AG04450 (cell line): ENCODE measurements at regions not wholly inside any gene's neighbourhood (a gene's known extent, or its start where the extent isn't known, plus 50 kb on each side); places are given as distances from the start of the nearest gene placed in this dataset.
"Not testable (repeated sequence)": the region's sequence is repeated elsewhere in the genome, so short reads cannot be mapped to it uniquely, and the experiment has no call there.

Experiments used
- CTCF ChIA-PET: fragments of 300-600, 350-600 bp; formaldehyde crosslinking; extraction: SDS; loops from one replicate; lab custom pipeline; 2022; ENCODE audit warnings: antibody characterized with exemption, inconsistent platforms; lab: Charles Lee
- POLR2A ChIA-PET: fragments of 350-600 bp; formaldehyde crosslinking; extraction: SDS; loops from one replicate; lab custom pipeline; 2021; ENCODE audit warnings: antibody characterized with exemption, inconsistent platforms; lab: Yijun Ruan, JAX
- DNase-seq: peaks from one replicate; pipeline ENCODE4 v3.0.0-alpha.2; 2011; ENCODE audit warnings: low read depth, low spot score
- H3K27ac ChIP-seq: one replicate; pipeline ENCODE4 v1.5.1; 2012; ENCODE audit warnings: low read depth, low read length, control low read depth
- H3K27me3 ChIP-seq: one replicate; pipeline ENCODE4 v1.6.0; 2012; ENCODE audit warnings: low read length; ENCODE audit not compliant: control insufficient read depth, insufficient read depth
- H3K4me3 ChIP-seq: 2 replicates; pipeline ENCODE4 v1.5.1; 2011; ENCODE audit warnings: mild to moderate bottlenecking, low read depth, low read length, control low read depth
- H3K9me3 ChIP-seq: 2 replicates; pipeline ENCODE4 v1.5.1; 2012; ENCODE audit warnings: low read length; ENCODE audit not compliant: control insufficient read depth, insufficient read depth
- TF ChIP-seq, protein P1 (sequence below): IDR thresholded peaks from 2 replicates; pipeline ENCODE4 v1.5.1; 2011; ENCODE audit warnings: low read depth, low read length, control low read depth, inconsistent platforms

DNA sequence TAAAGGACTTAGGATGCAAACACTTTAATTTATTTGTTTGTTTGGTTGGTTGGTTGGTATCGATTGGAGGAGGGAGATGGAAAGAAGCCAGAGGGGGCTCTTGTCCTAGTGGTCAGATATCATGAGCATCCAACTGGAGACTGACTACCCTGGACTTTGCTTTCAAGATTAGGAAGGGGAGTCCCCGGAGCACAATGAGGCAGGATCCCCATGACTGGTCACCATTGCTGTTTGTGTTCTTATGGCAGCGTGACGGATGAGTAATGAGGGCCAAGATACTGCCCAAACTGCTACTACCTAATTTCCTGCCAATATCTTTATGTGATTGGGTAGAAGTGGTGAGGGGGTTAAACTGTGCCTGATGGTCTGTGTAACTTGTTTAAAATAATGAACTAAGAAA lies 354.6 kb upstream of the ROPN1 start:
- TF ChIP-seq, protein P1, sequence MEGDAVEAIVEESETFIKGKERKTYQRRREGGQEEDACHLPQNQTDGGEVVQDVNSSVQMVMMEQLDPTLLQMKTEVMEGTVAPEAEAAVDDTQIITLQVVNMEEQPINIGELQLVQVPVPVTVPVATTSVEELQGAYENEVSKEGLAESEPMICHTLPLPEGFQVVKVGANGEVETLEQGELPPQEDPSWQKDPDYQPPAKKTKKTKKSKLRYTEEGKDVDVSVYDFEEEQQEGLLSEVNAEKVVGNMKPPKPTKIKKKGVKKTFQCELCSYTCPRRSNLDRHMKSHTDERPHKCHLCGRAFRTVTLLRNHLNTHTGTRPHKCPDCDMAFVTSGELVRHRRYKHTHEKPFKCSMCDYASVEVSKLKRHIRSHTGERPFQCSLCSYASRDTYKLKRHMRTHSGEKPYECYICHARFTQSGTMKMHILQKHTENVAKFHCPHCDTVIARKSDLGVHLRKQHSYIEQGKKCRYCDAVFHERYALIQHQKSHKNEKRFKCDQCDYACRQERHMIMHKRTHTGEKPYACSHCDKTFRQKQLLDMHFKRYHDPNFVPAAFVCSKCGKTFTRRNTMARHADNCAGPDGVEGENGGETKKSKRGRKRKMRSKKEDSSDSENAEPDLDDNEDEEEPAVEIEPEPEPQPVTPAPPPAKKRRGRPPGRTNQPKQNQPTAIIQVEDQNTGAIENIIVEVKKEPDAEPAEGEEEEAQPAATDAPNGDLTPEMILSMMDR: no peak
- Histone ChIP-seq H3K4me3 (no peak overlapping the region), H3K27me3 (peaks cover 6% of the 10 kb centered on the region), H3K27ac (no peak overlapping the region), H3K9me3 (no peaks in the 10 kb centered on the region)
- no peak for DNase-seq
- CTCF ChIA-PET: interaction anchor here (8.4 kb wide), 1 partner anchor 120 kb away, joined by 237 read pairs; no protein-coding TSS in a partner anchor
- POLR2A ChIA-PET: no interaction called here

DNA sequence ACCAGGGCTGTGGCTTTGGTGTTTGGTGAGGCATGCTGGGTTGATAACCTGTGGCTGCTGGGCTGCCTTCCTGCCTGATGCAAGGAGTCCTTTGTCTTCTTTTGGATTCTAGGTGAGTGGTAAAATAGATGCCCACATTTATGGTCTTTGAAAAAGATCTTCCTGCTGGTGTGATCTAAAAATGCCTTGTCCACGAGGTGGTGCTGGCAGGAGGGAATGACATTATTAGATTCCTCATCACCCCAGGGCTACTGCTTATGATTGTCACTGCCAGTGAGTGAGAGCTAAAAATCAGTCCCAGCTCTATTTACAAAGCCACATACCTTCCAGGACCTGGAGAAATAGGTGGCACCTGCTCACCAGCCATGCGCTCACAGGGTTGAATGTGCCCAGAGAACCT lies 355.5 kb upstream of the ROPN1 start:
- Histone ChIP-seq H3K9me3 (no peaks in the 10 kb centered on the region), H3K4me3 (no peak overlapping the region), H3K27me3 (peaks cover 6% of the 10 kb centered on the region), H3K27ac (no peak overlapping the region)
- TF ChIP-seq, protein P1: 0 out of 2 replicates have a peak, but pooled peaks have one; percentile 2
- ChIA-PET POLR2A (no interaction called here), CTCF (interaction anchor here (1.3 to 8.4 kb wide), 2 partner anchors 13 to 119 kb away, joined by 3 to 237 read pairs; no protein-coding TSS in a partner anchor)
- no peak for DNase-seq

DNA sequence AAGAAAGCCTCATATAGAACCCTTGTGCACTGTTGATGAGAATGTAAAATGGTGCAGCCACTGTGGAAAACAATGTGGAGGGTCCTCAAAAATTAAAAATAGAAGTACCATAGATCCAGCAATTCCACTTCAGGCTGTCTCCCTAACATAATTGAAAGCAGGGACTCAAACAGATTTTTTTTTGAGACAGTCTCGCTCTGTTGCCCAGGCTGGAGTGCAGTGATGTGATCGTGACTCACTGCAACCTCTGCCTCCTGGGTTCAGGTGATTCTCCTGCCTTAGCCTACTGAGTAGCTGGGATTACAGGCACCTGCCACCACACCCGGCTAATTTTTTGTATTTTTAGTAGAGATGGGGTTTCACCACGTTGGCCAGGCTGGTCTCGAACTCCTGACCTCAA lies 356.6 kb upstream of the ROPN1 start:
- DNase-seq, H3K4me3 ChIP-seq, H3K27me3 ChIP-seq, H3K9me3 ChIP-seq, H3K27ac ChIP-seq, POLR2A ChIA-PET: not testable (repeated sequence)
- CTCF ChIA-PET: interaction anchor here (1.3 to 8.4 kb wide), 2 partner anchors 14 to 118 kb away, joined by 3 to 237 read pairs; no protein-coding TSS in a partner anchor

DNA sequence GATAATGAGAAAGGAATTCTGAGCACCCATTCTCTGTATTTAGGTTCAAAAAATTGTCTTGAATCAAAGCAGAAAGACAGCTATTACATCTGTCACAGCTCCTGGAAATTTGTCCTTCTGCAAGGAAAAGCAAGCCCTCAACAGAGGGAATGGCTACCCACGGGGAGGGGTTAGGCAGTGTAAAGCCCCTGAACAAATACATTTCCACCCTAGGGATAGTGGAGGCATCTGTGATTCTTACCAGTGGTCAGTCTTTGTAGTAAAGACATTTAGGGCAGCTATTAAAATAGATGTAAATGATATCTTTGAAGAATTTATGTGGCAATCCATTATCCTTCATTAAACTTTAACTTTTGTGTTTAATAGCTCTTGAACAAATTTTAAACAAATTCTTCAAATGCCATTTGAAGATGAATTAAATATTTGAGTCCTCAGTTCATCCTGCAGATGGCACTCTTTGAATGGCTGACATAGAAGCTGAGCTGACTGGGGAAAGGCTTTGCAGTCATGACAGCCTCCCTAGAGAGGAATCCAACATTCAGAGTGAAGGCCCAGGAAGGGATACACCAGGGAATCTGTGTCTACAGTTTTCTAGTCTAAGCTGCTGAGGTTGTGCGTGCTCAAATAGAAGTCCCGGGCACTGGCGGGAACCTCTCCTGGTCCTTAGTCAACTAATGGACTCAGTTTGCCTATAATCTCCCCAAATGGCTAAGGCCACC lies 359.7 kb upstream of the ROPN1 start:
- CTCF ChIA-PET: interaction anchor here (0.6 to 8.4 kb wide), 42 partner anchors 9 to 338 kb away, joined by 3 to 237 read pairs (median 4); partner anchors contain the start of gene KALRN
- H3K4me3 ChIP-seq: no peak overlapping the region
- no peak overlapping the region for H3K27ac ChIP-seq
- POLR2A ChIA-PET: no interaction called here
- H3K9me3 ChIP-seq: no peaks in the 10 kb centered on the region
- peak; percentile 41 for DNase-seq
- H3K27me3 ChIP-seq: no peaks in the 10 kb centered on the region
- TF ChIP-seq, protein P1: peak; percentile 69

DNA sequence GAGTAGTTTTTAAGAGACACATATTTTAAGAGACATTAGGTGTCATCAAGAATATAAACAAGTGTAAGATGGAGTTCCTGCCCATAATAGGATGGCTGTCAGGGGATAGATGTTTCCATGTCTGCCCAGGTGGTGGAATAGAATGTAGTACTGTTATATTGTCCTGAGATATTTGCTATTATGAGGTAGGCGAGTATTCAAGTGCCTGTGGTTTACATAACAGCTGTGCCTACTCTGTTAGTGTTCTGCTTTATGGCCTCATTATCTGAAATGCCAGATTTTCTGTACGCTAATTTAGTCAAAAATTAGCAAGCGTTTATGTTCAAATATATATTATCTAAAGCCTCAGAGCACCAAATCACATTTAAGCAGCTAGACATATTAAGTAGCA lies 360.2 kb upstream of the ROPN1 start:
- POLR2A ChIA-PET: no interaction called here
- TF ChIP-seq, protein P1: no peak
- CTCF ChIA-PET: interaction anchor here (0.6 to 8.4 kb wide), 31 partner anchors 12 to 339 kb away, joined by 3 to 237 read pairs (median 5); partner anchors contain the start of gene KALRN

More for the DNA sequence above, 360.2 kb upstream of the ROPN1 start:
- Histone ChIP-seq H3K27ac (no peak overlapping the region), H3K9me3 (no peaks in the 10 kb centered on the region), H3K4me3 (no peak overlapping the region), H3K27me3 (no peaks in the 10 kb centered on the region)
- no peak for DNase-seq
